Nephron (organoid): ENCODE measurements at regions not wholly inside any gene's neighbourhood (a gene's known extent, or its start where the extent isn't known, plus 50 kb on each side); places are given as distances from the start of the nearest gene placed in this dataset.

Experiments used
- H3K27ac Mint-ChIP-seq, 3 experiments: 2 replicates each; pipeline ENCODE4 v1.8.0; 2020; ENCODE audit warnings: mixed read lengths in 3 of 3, mild to moderate bottlenecking in 2 of 3, moderate library complexity in 1 of 3
- H3K27me3 Mint-ChIP-seq: 2 replicates; pipeline ENCODE4 v1.8.0; 2021; ENCODE audit warnings: low read depth, mild to moderate bottlenecking, moderate library complexity, mixed read lengths
- H3K36me3 Mint-ChIP-seq: 2 replicates; pipeline ENCODE4 v1.8.0; 2020; ENCODE audit warnings: low read depth, mixed read lengths
- H3K4me1 Mint-ChIP-seq: 2 replicates; pipeline ENCODE4 v1.8.0; 2020; ENCODE audit warnings: mixed read lengths
- H3K4me3 Mint-ChIP-seq, 3 experiments: 2 replicates each; pipeline ENCODE4 v1.8.0; 2020; ENCODE audit warnings: mild to moderate bottlenecking in 3 of 3, mixed read lengths in 3 of 3, moderate library complexity in 2 of 3
- H3K9me3 Mint-ChIP-seq: 2 replicates; pipeline ENCODE4 v1.8.0; 2020; ENCODE audit warnings: mixed read lengths
- TF ChIP-seq, protein P1 (sequence below), 3 experiments: fragments of 200-600 bp; sonication (generic); IDR thresholded peaks; one replicate each; pipeline ENCODE4 v1.5.0; 2021; ENCODE audit warnings: antibody characterized with exemption in 3 of 3; ENCODE audit not compliant: unreplicated experiment in 3 of 3

DNA sequence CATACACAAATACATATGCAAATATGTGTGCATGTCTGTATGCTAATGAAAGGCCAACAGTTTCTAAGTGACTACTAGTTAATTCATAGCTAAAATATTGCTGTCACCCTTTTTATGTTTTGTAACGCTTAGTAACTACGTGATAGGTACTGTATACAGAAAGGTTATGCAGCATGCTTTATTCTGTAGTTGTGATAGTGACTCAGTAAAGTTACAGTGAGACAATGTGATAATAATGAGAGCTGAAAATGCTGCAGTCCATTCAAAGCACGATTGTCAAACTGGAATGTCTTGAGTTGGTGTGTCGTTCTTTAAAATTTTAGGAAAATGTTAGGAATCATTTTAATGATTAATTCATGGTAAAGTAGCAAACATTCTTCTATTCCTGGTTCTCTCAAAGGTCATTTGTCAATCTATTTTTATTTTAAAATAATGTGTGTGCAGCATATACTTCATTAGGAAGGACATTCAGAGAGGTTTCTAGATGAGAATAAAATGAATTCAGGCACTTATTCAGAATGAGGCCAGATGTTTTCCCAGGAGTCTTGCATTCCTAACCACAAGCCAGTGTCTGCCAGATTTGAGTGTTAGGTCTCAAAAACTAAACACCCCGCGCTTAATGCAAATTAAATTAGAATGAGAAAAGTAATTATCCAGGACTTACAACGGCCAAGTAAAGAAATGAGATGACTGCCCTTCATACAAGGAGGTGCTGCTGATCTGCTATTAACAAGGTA lies 408.8 kb upstream of the FZD8 start:
- Mint-ChIP-seq H3K36me3 (no peaks in the 10 kb centered on the region), H3K27ac (peak overlapping the region in 2 of 3 experiments; percentile 37 to 47), H3K9me3 (peaks cover 15% of the 10 kb centered on the region), H3K27me3 (peaks cover 4% of the 10 kb centered on the region), H3K4me3 (no peak overlapping the region), H3K4me1 (peaks cover 18% of the 10 kb centered on the region)
- TF ChIP-seq, protein P1, sequence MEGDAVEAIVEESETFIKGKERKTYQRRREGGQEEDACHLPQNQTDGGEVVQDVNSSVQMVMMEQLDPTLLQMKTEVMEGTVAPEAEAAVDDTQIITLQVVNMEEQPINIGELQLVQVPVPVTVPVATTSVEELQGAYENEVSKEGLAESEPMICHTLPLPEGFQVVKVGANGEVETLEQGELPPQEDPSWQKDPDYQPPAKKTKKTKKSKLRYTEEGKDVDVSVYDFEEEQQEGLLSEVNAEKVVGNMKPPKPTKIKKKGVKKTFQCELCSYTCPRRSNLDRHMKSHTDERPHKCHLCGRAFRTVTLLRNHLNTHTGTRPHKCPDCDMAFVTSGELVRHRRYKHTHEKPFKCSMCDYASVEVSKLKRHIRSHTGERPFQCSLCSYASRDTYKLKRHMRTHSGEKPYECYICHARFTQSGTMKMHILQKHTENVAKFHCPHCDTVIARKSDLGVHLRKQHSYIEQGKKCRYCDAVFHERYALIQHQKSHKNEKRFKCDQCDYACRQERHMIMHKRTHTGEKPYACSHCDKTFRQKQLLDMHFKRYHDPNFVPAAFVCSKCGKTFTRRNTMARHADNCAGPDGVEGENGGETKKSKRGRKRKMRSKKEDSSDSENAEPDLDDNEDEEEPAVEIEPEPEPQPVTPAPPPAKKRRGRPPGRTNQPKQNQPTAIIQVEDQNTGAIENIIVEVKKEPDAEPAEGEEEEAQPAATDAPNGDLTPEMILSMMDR (IDR thresholded peaks at IDR 0.05; ENCODE audit: unreplicated experiment in 3 of 3), result no peak

DNA sequence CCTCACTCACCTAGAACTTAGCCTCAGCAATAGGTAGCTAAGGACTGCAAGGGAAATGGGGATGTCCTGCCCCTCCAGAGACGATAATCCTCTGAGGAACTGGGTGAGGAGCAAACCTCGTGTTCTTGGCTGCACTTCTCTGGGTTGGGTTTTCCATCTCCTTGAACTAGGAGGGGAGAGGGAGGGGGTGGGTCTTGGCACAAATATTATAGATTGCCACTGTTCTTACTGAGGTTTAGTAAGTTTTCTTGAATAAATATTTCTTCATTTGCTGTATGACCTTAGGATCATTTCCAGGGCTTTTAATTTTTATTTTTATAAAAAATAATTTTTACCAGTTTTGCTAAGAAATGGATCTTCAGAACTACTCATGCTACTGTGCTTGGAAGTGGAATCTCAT lies 406.7 kb upstream of the FZD8 start:
- TF ChIP-seq, protein P1 (IDR thresholded peaks at IDR 0.05; ENCODE audit: unreplicated experiment in 3 of 3), result no peak
- H3K36me3 Mint-ChIP-seq, result no peaks in the 10 kb centered on the region
- peaks cover 4% of the 10 kb centered on the region for H3K9me3 Mint-ChIP-seq
- H3K27ac Mint-ChIP-seq, result no peak overlapping the region
- peaks cover under 1% of the 10 kb centered on the region for H3K27me3 Mint-ChIP-seq
- peaks cover 18% of the 10 kb centered on the region for H3K4me1 Mint-ChIP-seq
- H3K4me3 Mint-ChIP-seq, result no peak overlapping the region

DNA sequence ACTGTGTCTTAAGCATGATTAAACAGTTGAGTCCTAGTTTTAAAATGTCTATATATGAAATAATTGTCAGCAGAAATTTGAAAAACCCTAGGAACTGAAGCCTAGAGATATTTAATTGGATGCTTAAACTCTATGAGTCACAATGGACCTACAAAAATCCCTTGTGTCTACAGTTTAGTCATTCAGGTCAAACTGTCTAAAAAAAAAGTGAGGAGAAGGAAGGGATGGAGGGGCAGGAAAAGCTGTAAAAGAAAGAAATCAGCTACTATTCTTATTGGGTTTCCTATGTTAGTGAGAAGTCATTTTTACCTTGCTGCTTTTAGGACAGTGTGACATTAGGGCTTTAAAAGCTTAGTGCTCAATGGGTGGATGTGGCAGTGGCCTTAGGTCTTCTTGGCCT lies 406.1 kb upstream of the FZD8 start:
- Mint-ChIP-seq H3K4me3 (no peak overlapping the region), H3K9me3 (peaks cover 3% of the 10 kb centered on the region)
- TF ChIP-seq, protein P1 (IDR thresholded peaks at IDR 0.05; ENCODE audit: unreplicated experiment in 3 of 3), result no peak

DNA sequence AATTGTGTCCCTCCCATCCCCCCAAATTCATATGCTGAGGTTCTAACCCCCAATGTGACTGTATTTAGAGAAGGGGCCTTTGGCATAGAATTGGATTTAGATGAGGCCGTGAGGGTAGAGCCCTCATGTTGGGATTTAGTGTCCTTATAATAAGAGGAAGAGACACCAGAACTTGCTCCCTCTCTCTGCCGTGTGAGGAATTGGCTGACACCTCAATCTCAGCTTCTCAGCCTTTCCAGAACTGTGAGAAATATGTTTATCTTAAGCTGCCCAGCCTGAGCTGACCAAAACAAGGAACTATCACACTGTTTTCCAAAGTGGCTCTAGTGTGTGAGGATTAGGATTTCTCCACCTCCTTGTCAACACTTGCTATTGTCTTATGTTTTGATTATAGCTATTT lies 400.0 kb upstream of the FZD8 start:
- Mint-ChIP-seq H3K4me3 (no peak overlapping the region), H3K9me3 (peaks cover 6% of the 10 kb centered on the region), H3K27ac (no peak overlapping the region), H3K36me3 (no peaks in the 10 kb centered on the region), H3K4me1 (no peaks in the 10 kb centered on the region), H3K27me3 (peaks cover 4% of the 10 kb centered on the region)
- TF ChIP-seq, protein P1 (IDR thresholded peaks at IDR 0.05; ENCODE audit: unreplicated experiment in 3 of 3), result no peak

More for the DNA sequence above, 406.1 kb upstream of the FZD8 start:
- Mint-ChIP-seq H3K36me3 (no peaks in the 10 kb centered on the region), H3K4me1 (peaks cover 18% of the 10 kb centered on the region), H3K27me3 (no peaks in the 10 kb centered on the region), H3K27ac (no peak overlapping the region)

DNA sequence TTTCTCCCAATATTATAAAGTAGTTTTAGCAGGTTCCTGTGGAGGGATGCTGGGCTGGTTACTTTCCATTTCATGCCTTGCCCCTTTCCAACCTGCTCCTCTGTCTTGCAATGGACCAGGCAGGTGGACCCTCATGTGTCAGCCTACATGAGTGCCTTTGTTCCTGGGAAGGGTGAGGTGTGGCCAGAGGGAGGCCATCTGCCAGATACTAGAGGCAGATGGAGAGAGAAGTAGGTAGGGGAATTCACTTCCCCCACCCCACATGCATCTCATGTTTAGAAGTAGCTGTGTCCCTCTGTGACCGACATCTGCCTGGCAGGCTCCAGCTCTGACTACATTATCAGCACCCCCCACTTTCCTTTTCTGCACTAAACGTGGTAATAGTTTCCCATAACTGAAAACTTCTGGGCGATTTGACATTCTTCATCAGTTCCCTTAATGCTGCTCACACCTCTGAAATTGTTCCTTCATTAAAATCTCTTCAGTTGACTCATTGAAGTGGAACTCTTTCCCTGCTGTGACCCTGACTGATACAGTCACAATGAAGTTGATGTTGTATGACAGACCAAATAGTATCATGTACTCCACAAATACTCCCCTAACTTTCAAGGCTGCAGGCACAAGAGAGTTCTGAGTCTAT lies 396.3 kb upstream of the FZD8 start:
- TF ChIP-seq, protein P1 (IDR thresholded peaks at IDR 0.05; ENCODE audit: unreplicated experiment in 3 of 3), result no peak
- Mint-ChIP-seq H3K4me3 (no peak overlapping the region), H3K27me3 (peaks cover 11% of the 10 kb centered on the region), H3K36me3 (no peaks in the 10 kb centered on the region), H3K9me3 (peaks cover 6% of the 10 kb centered on the region), H3K27ac (no peak overlapping the region), H3K4me1 (peaks cover 5% of the 10 kb centered on the region)
